ENCODE measurements at regions not wholly inside any gene's neighbourhood (a gene's known extent, or its start where the extent isn't known, plus 50 kb on each side); places are given as distances from the start of the nearest gene placed in this dataset.

- Histone ChIP-seq H3K4me1 (ENCODE audit: control insufficient read depth in 1 of 2, low read depth in 2 of 2) (peaks cover 0 to 12% of the 10 kb centered on the region in 2 donors), H3K4me3 (no peak overlapping the region), H3K9me3 (no peaks in the 10 kb centered on the region), H3K27ac (no peak overlapping the region), H3K36me3 (no peaks in the 10 kb centered on the region), H3K27me3 (replicated peaks; ENCODE audit: insufficient read depth) (no peaks in the 10 kb centered on the region)
- DNase-seq (ENCODE audit: low spot score), result no peak
- TF ChIP-seq, protein P1, sequence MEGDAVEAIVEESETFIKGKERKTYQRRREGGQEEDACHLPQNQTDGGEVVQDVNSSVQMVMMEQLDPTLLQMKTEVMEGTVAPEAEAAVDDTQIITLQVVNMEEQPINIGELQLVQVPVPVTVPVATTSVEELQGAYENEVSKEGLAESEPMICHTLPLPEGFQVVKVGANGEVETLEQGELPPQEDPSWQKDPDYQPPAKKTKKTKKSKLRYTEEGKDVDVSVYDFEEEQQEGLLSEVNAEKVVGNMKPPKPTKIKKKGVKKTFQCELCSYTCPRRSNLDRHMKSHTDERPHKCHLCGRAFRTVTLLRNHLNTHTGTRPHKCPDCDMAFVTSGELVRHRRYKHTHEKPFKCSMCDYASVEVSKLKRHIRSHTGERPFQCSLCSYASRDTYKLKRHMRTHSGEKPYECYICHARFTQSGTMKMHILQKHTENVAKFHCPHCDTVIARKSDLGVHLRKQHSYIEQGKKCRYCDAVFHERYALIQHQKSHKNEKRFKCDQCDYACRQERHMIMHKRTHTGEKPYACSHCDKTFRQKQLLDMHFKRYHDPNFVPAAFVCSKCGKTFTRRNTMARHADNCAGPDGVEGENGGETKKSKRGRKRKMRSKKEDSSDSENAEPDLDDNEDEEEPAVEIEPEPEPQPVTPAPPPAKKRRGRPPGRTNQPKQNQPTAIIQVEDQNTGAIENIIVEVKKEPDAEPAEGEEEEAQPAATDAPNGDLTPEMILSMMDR (IDR thresholded peaks at IDR 0.05), result no peak
- ATAC-seq (ENCODE audit: insufficient number of reproducible peaks, low FRiP score, low read depth), result no peak
Measured at GRCh38 chr6:168929871-168930450, 323.7 kb downstream of the THBS2 start.

DNA sequence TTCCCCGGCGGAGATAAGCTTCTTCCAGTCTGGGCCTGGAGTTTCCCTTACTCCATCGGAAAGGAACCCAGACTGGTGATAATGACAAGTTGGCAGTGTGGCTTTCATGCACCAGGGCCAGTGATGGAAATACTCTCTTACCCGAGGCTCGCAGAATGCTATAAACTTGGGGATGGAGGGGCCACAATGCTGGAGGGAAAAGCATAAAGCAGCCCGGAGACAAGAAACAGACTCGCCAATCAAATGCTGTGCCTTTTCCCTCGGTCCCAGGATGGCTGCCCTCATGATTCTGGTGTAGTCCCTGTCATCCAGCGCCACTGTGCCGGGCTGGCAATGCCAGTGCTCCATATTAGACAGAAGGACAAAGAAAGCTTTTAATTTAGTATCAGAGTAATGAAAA, 325.6 kb downstream of the THBS2 start:
- TF ChIP-seq, protein P1 (IDR thresholded peaks at IDR 0.05), result no peak
- ATAC-seq (ENCODE audit: insufficient number of reproducible peaks, low FRiP score, low read depth) (no peak), DNase-seq (ENCODE audit: low spot score) (no peak)
- Histone ChIP-seq H3K27me3 (replicated peaks; ENCODE audit: insufficient read depth) (no peaks in the 10 kb centered on the region), H3K36me3 (no peaks in the 10 kb centered on the region), H3K4me1 (ENCODE audit: control insufficient read depth in 1 of 2, low read depth in 2 of 2) (peaks cover 0 to 12% of the 10 kb centered on the region in 2 donors), H3K27ac (peak overlapping the region in 1 of 2 donors; percentile 53), H3K4me3 (peak overlapping the region; percentile 50), H3K9me3 (no peaks in the 10 kb centered on the region)

DNA sequence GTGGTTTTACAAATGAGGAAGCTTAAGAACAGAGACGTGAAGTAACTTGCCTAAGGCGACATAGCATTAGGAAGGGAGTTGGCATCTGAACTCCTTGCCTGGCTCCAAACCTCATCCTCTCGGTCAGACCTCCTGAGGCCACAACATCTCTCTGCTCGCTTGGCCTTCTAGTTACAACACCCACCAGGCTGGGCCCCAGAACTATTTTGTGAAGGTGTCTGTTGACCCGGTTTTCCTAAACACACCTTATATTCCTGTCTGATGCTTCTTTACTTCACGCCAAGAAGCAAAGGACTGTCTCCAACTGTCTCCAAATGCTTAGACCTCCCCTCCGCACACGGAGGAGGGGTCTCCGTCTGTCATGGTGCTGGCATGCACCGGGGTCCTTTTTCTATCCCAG, 326.6 kb downstream of the THBS2 start:
- Histone ChIP-seq H3K36me3 (no peaks in the 10 kb centered on the region), H3K27ac (peak overlapping the region in 1 of 2 donors; percentile 53), H3K4me3 (no peak overlapping the region), H3K27me3 (replicated peaks; ENCODE audit: insufficient read depth) (no peaks in the 10 kb centered on the region), H3K9me3 (no peaks in the 10 kb centered on the region), H3K4me1 (ENCODE audit: control insufficient read depth in 1 of 2, low read depth in 2 of 2) (peaks cover 0 to 12% of the 10 kb centered on the region in 2 donors)
- ATAC-seq (ENCODE audit: insufficient number of reproducible peaks, low FRiP score, low read depth) (no peak), DNase-seq (ENCODE audit: low spot score) (no peak)
- TF ChIP-seq, protein P1 (IDR thresholded peaks at IDR 0.05), result no peak

DNA sequence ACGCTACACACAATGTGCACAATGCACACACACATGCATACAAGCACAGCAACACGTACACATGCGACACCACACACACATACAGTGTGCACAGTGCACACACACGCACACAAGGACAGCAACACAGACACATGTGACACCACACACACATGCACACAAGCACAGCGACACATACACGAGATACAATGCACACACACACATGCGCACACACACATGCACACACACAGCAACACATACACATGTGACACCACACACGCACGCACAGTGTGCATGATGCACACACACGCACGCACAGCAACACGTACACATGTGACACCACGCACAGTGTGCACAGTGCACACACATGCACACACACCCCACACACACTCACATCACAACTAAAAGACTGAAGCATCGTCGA, 327.3 kb downstream of the THBS2 start:
- H3K4me1 ChIP-seq (ENCODE audit: control insufficient read depth in 1 of 2, low read depth in 2 of 2), result peaks cover 0 to 12% of the 10 kb centered on the region in 2 donors
- TF ChIP-seq, protein P1 (IDR thresholded peaks at IDR 0.05), result no peak
- DNase-seq (ENCODE audit: low spot score) (no peak), ATAC-seq (ENCODE audit: insufficient number of reproducible peaks, low FRiP score, low read depth) (no peak)
- no peaks in the 10 kb centered on the region for H3K36me3 ChIP-seq
- no peak overlapping the region for H3K27ac ChIP-seq
- no peak overlapping the region for H3K4me3 ChIP-seq
- H3K27me3 ChIP-seq (replicated peaks; ENCODE audit: insufficient read depth), result no peaks in the 10 kb centered on the region
- no peaks in the 10 kb centered on the region for H3K9me3 ChIP-seq

DNA sequence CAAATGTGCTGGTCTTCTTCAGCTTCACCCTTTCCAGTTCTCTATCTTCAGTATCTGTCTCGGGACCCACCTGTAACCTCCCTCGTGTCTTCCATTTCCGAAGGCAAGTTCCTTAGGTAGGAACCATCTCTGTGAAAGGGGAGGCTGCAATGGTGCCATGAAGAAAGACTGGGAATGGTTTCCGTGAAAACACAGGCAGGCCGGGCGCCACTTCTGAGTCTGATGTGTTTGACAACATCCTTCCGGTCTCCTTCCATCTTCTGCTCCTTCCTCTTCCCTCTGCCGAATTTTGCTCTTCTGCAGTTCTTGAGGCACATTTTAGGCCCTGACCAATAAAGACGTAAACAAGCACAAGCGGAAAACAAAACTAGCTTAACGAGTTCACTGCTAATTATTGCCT, 328.0 kb downstream of the THBS2 start:
- no peak for ATAC-seq (ENCODE audit: insufficient number of reproducible peaks, low FRiP score, low read depth)
- TF ChIP-seq, protein P1 (IDR thresholded peaks at IDR 0.05), result no peak
- no peaks in the 10 kb centered on the region for H3K9me3 ChIP-seq

More for the DNA sequence above, 328.0 kb downstream of the THBS2 start:
- H3K27ac ChIP-seq, result no peak overlapping the region
- H3K4me3 ChIP-seq, result no peak overlapping the region
- H3K4me1 ChIP-seq (ENCODE audit: control insufficient read depth in 1 of 2, low read depth in 2 of 2), result peaks cover 0 to 12% of the 10 kb centered on the region in 2 donors
- no peaks in the 10 kb centered on the region for H3K36me3 ChIP-seq
- H3K27me3 ChIP-seq (replicated peaks; ENCODE audit: insufficient read depth), result no peaks in the 10 kb centered on the region
- no peak for DNase-seq (ENCODE audit: low spot score)

All from thoracic aorta (tissue), 2 donors.